WTC11 (cell line): ENCODE measurements at regions not wholly inside any gene's neighbourhood (a gene's known extent, or its start where the extent isn't known, plus 50 kb on each side); places are given as distances from the start of the nearest gene placed in this dataset.
"Not testable (repeated sequence)": the region's sequence is repeated elsewhere in the genome, so short reads cannot be mapped to it uniquely, and the experiment has no call there.

Experiments
- NR2C2 ChIP-seq: sonication (generic); formaldehyde crosslinking; IDR thresholded peaks from 2 replicates; pipeline ENCODE4 v1.8.0; 2022; ENCODE audit warnings: mild to moderate bottlenecking, missing genetic modification reagents
- TF ChIP-seq, protein P1 (sequence below): fragments of 200-600 bp; IDR thresholded peaks from 2 replicates; pipeline ENCODE4 v1.8.0; 2022; ENCODE audit warnings: antibody characterized with exemption

DNA sequence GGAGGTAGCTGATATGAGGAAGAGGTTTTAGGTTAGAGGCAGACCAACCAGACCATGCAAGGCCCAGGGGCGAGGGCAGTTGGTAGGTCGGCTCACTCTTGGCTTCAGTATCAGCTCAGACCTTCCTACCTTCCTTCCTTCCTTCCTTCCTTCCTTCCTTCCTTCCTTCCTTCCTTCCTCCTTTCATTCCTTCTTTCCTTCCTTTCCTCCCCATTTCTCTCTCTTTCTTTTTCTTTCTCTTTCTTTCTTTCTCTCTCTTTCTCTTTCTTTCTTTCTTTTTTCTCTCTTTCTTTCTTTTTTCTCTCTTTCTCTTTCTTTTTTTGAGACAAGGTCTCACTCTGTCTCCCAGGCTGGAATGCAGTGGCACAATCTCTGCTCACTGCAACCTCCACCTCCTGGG, 89.1 kb downstream of the MAB21L3 start:
- TF ChIP-seq NR2C2, result not testable (repeated sequence)
- TF ChIP-seq, protein P1, sequence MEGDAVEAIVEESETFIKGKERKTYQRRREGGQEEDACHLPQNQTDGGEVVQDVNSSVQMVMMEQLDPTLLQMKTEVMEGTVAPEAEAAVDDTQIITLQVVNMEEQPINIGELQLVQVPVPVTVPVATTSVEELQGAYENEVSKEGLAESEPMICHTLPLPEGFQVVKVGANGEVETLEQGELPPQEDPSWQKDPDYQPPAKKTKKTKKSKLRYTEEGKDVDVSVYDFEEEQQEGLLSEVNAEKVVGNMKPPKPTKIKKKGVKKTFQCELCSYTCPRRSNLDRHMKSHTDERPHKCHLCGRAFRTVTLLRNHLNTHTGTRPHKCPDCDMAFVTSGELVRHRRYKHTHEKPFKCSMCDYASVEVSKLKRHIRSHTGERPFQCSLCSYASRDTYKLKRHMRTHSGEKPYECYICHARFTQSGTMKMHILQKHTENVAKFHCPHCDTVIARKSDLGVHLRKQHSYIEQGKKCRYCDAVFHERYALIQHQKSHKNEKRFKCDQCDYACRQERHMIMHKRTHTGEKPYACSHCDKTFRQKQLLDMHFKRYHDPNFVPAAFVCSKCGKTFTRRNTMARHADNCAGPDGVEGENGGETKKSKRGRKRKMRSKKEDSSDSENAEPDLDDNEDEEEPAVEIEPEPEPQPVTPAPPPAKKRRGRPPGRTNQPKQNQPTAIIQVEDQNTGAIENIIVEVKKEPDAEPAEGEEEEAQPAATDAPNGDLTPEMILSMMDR, result not testable (repeated sequence)
